ENCODE measurements at regions not wholly inside any gene's neighbourhood (a gene's known extent, or its start where the extent isn't known, plus 50 kb on each side); places are given as distances from the start of the nearest gene placed in this dataset.

- CTCF ChIA-PET (ENCODE audit: low intra/inter-chr PET ratio, low total read pairs), result no interaction called here
- in situ Hi-C loops (cut with HindIII; ENCODE audit: extremely low pct_ligation_motif_present, low pct_unique_long_range_greater_than_20kb), result no loop called here
- Histone ChIP-seq H3K4me3 (replicated peaks in 1 of 3; ENCODE audit: insufficient read depth in 1 of 3, low read depth in 2 of 3, low read length in 3 of 3) (no peak overlapping the region), H3K9ac (ENCODE audit: insufficient read depth, low read depth, low read length) (no peak overlapping the region), H3K4me1 (ENCODE audit: insufficient read depth, low read length) (peaks cover 5% of the 10 kb centered on the region; the same call in 1 of the 2 replicates), H3K27me3 (ENCODE audit: control insufficient read depth in 1 of 2, insufficient read depth in 2 of 2, low read length in 2 of 2) (no peaks in the 10 kb centered on the region), H2AFZ (ENCODE audit: low read length) (no peak overlapping the region), H3K79me2 (ENCODE audit: insufficient read depth, low read length) (no peaks in the 10 kb centered on the region), H3K9me3 (ENCODE audit: low read length) (peaks cover 8% of the 10 kb centered on the region), H3K4me2 (ENCODE audit: low read depth, low read length) (no peak overlapping the region), H4K20me1 (ENCODE audit: insufficient read depth, low read length) (no peaks in the 10 kb centered on the region), H3K36me3 (replicated peaks in 1 of 2; ENCODE audit: control insufficient read depth in 1 of 2, insufficient read depth in 2 of 2, low read length in 2 of 2) (no peaks in the 10 kb centered on the region), H3K27ac (ENCODE audit: extremely low read length, insufficient read depth, low read length) (no peak overlapping the region)
- DNase-seq (ENCODE audit: low spot score) (no peak), ATAC-seq (no peak), FAIRE-seq (no peak)
- POLR2A ChIA-PET, result no interaction called here
- intact Hi-C loops (cut with micrococcal nuclease; ENCODE audit: unreplicated experiment), result no loop called here
- TF ChIP-seq LRRFIP1 (CRISPR knock-in tag; conservative IDR thresholded peaks at IDR 0.05) (no peak), PRDM10 (CRISPR knock-in tag; IDR thresholded peaks at IDR 0.05; ENCODE audit: low read depth) (no peak), ZNF30 (CRISPR knock-in tag; IDR thresholded peaks at IDR 0.05) (no peak), AKAP8 (CRISPR knock-in tag; IDR thresholded peaks at IDR 0.05) (no peak), HHEX (CRISPR knock-in tag; IDR thresholded peaks at IDR 0.05) (no peak), NFYC (CRISPR knock-in tag; IDR thresholded peaks at IDR 0.05) (no peak), ZMAT5 (CRISPR knock-in tag; IDR thresholded peaks at IDR 0.05; ENCODE audit: borderline replicate concordance, low read depth) (no peak), ZBTB1 (CRISPR knock-in tag; IDR thresholded peaks at IDR 0.05; ENCODE audit: borderline replicate concordance) (no peak), RFXANK (CRISPR knock-in tag; IDR thresholded peaks at IDR 0.05) (no peak), ZNF224 (CRISPR knock-in tag; IDR thresholded peaks at IDR 0.05) (no peak), MTA3 (CRISPR knock-in tag; IDR thresholded peaks at IDR 0.05) (no peak), ZNF569 (CRISPR knock-in tag; IDR thresholded peaks at IDR 0.05; ENCODE audit: borderline replicate concordance) (no peak)
- WGBS (ENCODE audit: low lambda C conversion rate), result 4% methylated on average over 1 of the region's 1 CpG
- no TSS peak for BruUV-seq (replicated peaks)
Measured at GRCh38 chr7:73939528-73939927, 78.6 kb downstream of the TMEM270 start.

Data from HepG2 (cell line).